ENCODE measurements at regions not wholly inside any gene's neighbourhood (a gene's known extent, or its start where the extent isn't known, plus 50 kb on each side); places are given as distances from the start of the nearest gene placed in this dataset.
"Not testable (repeated sequence)": the region's sequence is repeated elsewhere in the genome, so short reads cannot be mapped to it uniquely, and the experiment has no call there.

DNA sequence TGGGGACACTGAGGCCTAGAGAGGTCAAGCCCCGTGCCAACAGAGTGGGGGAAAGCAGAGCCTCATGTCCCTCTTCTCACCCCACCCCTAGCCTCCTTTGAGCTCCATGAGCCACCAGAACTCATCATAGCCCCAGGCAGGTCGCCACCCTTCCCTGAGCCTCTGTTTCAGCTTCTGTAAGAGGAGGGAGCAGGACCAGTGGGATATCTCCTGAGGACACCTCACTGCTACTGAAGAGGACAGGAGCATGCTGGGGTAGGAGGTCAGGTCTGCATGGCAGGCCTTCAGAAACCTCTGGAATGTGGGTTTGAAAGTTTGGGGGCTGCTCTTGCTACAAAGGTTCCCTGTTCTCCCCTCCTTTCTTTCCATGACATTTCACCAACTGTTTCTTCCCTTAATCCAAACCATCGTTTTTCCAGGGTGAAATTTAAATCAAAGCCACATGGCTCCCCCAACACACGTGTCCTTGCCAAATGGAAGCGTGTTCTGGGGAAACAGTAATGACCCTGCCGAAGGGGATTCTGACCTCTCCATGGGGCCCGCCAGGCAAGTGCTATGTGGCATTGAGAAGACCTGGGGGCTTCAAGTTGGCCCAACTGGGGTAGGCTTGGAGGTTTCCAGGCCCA, 88.1 kb upstream of the RUNX3 start:
- no peaks in the 10 kb centered on the region for H3K27me3 ChIP-seq (ENCODE audit: insufficient read depth, low read length)
- no peaks in the 10 kb centered on the region for H3K9me3 ChIP-seq (ENCODE audit: low read depth, low read length)
- peaks cover 40% of the 10 kb centered on the region for H3K4me1 ChIP-seq (ENCODE audit: insufficient read depth, low read length)
- no peak overlapping the region for H3K4me3 ChIP-seq (ENCODE audit: low read length)

DNA sequence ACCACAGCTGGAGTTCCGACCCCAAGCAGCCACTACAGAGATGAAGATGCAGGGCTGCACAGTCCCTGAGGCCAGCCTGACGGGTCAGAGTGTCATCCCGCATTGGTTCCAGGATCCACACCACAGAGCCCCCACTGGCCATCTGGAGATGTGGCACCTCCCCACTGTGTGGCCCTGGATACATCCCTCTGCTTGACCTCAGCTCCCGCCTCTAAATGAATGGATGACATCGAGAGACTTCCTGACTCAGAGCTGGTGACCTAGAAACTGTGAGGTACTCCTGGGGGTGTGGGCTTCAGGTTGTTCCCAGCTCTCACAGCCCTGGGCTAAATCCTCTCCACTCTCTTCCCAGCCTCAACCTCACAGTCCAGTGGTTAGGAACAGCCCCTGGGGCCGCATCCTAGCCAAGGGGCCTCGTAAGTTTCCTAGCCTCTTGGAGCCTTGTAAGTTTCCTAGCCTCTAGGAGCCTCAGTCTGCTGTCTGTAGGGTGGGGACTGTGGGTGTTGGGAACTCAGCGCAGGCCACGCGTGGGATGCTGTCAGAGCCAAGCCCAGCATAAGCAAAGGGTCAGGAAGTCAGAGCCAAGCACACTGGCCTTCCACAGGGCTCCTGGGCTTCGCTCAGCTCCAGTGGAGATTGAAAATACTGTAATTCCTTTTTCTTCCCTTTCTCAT, 87.5 kb upstream of the RUNX3 start:
- Histone ChIP-seq H3K27me3 (ENCODE audit: insufficient read depth, low read length) (no peaks in the 10 kb centered on the region), H3K4me3 (ENCODE audit: low read length) (no peak overlapping the region), H3K4me1 (ENCODE audit: insufficient read depth, low read length) (peaks cover 34% of the 10 kb centered on the region), H3K9me3 (ENCODE audit: low read depth, low read length) (no peaks in the 10 kb centered on the region)

DNA sequence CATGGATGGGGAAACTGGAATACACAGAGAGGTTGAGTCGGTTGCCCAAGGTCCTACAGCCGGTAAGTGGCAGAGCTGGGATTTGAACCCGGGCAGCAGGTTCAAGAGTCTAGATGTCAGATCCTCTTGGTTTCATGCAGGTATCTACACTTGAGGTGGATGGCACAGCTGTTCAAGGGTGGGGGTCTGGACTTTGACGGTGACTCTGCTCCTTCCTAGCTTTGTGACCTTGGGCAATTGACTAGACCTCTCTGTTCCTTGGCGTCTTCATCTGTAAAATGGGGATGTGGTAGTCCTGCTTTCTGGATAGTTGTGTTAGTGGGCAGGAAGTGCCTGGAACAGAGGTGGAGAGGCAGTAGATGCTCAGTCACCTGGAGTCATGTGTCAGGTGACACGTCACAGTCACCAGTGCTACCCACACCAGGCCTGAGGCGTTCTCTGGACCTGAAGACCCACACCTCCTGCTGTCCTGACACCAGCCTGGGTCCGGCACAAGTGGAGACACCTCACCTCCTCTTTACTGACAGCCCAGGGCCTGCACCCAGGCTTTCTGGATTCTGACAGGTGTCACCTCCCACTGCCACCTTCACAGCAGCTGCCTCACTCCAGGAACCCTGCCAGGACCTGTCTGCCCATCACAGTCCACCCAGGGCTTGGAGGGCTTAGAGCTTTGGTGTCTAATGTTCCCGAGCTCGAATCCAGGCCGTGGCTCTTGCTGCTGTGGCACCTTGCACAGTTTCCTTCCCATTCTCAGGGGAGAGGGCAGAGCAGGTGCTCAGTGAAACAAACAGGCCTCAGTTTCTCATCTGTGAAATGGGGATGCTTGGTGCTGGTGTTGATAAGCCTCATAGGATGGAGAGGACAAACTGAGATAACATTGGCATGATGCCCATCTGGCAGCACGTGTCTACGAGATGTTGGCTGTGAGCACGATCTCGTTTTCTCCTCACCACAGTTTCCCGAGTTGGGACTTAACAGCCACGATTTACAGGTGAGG, 83.2 kb upstream of the RUNX3 start:
- Histone ChIP-seq H3K9me3 (ENCODE audit: low read depth, low read length) (no peaks in the 10 kb centered on the region), H3K4me1 (ENCODE audit: insufficient read depth, low read length) (peaks cover 36% of the 10 kb centered on the region), H3K4me3 (ENCODE audit: low read length) (no peak overlapping the region), H3K27me3 (ENCODE audit: insufficient read depth, low read length) (no peaks in the 10 kb centered on the region)

DNA sequence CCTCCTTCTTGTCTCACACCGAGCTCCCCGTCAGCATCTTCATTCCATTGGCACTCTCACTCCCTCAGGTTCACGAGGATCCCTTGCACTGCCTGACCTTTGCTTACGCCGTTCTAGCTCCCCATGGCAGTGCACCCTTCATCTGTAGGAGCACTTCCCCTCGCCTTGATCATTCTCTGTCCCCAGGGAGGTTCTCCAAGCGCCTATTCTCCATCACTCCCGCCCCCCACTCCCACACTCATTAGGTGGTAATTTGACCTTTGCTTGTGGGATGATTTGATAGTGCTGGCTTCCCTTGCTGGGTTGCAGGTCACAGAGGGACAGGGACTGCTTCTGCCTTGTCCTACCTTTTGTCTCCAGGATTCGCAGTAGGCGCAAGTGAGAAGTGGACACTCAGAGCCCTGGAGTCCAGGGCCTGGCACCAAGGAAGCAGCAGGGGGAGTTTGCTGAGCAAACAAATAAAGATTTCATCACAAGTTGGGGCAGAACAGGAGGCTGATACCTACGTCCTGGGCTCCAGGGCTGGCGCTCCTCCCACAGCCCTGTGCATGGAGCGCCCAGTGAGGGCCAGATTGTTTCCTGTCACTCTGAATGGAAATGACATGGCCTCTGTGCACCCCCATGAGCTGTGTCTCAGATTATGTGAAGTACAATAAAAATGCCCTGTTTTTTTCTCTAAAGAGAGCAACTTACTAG, 82.0 kb upstream of the RUNX3 start:
- no peak overlapping the region for H3K4me3 ChIP-seq (ENCODE audit: low read length)
- no peaks in the 10 kb centered on the region for H3K27me3 ChIP-seq (ENCODE audit: insufficient read depth, low read length)
- H3K4me1 ChIP-seq (ENCODE audit: insufficient read depth, low read length) = peaks cover 48% of the 10 kb centered on the region
- H3K9me3 ChIP-seq (ENCODE audit: low read depth, low read length) = no peaks in the 10 kb centered on the region

DNA sequence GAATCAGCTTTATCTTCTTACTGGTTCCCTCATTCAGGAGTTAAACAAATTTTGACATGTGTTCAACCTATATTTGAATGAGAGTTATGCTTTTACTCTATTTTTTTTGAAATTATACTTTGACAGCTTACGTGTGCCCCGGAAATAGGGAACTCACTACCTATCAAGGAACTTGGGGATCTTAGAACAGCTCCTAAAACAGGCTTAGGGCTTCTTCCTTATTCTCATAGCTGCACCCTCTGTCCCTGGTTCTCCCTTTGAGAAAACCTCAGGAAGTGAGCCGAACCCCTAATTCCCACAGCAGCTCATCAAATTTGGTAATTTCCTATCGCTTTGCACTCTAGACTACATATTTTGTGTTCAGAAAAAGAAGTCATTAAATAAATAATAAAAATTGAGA, 81.2 kb upstream of the RUNX3 start:
- H3K9me3 ChIP-seq (ENCODE audit: low read depth, low read length) = no peaks in the 10 kb centered on the region

DNA sequence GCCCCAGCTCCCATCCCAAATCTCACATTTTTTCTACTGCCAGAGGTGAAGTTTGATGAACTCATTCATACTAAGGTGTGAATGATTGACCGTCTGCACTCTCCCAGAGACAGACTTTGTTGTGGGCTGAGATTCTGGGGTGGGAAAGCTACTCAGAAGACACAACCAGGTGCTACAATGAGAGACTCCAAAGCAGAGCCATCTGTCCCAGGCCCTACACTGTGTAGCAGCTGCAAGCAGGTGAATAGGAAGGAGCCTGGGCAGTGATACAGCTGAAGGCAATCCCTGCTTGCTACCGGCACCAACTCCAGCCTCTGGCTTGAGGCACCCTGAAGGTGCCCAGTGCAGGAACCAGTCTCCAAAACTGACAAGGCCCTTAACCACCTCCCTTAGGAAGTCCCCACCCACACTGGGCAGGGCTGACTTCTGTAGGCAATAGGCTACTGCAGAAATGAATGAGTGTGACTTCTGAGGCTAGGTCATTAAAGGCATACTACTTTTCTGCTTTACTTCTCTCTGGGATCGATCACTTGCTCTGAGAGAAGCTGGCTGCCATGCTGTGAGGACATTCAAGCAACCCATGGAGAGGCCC, 79.7 kb upstream of the RUNX3 start:
- peaks cover 58% of the 10 kb centered on the region for H3K4me1 ChIP-seq (ENCODE audit: insufficient read depth, low read length)
- no peak overlapping the region for H3K4me3 ChIP-seq (ENCODE audit: low read length)
- no peaks in the 10 kb centered on the region for H3K9me3 ChIP-seq (ENCODE audit: low read depth, low read length)
- no peaks in the 10 kb centered on the region for H3K27me3 ChIP-seq (ENCODE audit: insufficient read depth, low read length)

More for the DNA sequence above, 81.2 kb upstream of the RUNX3 start:
- Histone ChIP-seq H3K4me3 (ENCODE audit: low read length) (no peak overlapping the region), H3K27me3 (ENCODE audit: insufficient read depth, low read length) (no peaks in the 10 kb centered on the region), H3K4me1 (ENCODE audit: insufficient read depth, low read length) (peaks cover 56% of the 10 kb centered on the region)

DNA sequence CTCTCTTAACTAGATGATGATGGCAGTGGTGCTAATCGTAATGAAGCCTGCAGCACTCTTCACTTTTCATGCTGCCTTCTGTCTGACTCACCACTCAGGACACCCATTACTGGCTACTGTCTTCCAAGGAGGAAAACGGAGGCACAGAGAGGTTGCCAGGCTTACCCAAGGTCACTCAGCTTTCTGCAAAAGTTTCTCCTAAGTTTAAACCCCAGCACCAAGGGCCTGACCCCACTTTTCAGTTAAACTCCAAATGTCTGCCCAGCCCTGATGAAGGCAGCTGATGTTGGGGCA, 78.1 kb upstream of the RUNX3 start:
- Histone ChIP-seq H3K4me1 (ENCODE audit: insufficient read depth, low read length) (peaks cover 58% of the 10 kb centered on the region), H3K9me3 (ENCODE audit: low read depth, low read length) (no peaks in the 10 kb centered on the region)

DNA sequence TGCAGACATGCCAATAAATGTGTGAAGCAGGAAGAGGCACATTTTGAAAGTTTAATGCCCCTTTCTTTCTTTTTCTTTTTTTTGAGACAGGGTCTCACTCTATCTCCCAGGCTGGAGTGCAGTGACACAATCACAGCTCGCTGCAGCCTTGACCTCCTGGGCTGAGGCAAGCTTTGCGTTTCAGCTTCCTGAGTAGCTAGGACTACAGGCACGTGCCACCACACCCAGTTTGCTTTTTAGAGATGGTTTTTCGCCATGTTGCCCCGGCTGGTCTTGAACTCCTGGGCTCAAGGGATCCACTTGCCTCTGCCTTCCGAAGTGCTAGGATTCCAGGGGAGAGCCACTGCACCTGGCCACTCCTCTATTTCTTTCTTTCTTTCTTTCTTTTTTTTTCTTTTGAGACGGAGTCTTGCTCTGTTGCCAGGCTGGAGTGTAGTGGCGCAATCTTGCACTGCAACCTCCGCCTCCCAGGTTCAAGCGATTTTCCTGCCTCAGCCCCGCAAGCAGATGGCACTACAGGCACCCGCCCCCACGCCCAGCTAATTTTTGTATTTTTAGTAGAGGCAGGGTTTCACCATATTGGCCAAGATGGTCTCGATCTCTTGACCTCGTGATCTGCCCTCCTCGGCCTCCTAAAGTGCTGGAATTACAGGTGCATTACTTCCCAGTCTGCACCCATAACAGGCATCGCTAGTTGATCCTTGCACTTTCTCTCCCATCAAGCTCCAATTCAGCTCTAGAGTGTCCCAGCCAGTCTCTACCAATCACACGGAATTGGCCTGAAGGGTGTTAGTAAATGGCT, 77.5 kb upstream of the RUNX3 start:
- H3K9me3 ChIP-seq (ENCODE audit: low read depth, low read length); H3K27me3 ChIP-seq (ENCODE audit: insufficient read depth, low read length); H3K4me3 ChIP-seq (ENCODE audit: low read length): not testable (repeated sequence)
- H3K4me1 ChIP-seq (ENCODE audit: insufficient read depth, low read length) = peaks cover 58% of the 10 kb centered on the region

More for the DNA sequence above, 78.1 kb upstream of the RUNX3 start:
- H3K27me3 ChIP-seq (ENCODE audit: insufficient read depth, low read length) = no peaks in the 10 kb centered on the region
- no peak overlapping the region for H3K4me3 ChIP-seq (ENCODE audit: low read length)

DNA sequence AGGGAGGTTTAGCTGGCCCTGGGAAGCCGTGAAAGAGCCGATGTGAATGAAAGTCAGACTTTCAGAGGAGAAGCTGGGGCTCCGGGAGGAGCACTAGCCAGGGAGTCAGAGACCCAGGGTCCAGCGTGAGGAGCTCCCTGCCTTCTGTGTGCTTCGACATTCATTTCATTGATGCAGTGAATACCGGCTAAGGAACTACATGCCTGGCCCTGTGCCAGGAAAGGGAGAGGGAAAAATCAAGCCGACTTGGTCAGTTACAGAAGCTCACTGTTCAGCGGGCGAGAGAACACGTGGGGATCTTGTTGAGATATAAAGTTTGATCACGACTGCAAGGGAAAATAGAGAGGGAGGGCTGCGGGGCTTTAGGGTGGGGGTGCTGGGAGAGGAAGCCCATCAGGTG, 76.7 kb upstream of the RUNX3 start:
- Histone ChIP-seq H3K4me1 (ENCODE audit: insufficient read depth, low read length) (peaks cover 52% of the 10 kb centered on the region), H3K4me3 (ENCODE audit: low read length) (no peak overlapping the region), H3K27me3 (ENCODE audit: insufficient read depth, low read length) (no peaks in the 10 kb centered on the region), H3K9me3 (ENCODE audit: low read depth, low read length) (no peaks in the 10 kb centered on the region)

DNA sequence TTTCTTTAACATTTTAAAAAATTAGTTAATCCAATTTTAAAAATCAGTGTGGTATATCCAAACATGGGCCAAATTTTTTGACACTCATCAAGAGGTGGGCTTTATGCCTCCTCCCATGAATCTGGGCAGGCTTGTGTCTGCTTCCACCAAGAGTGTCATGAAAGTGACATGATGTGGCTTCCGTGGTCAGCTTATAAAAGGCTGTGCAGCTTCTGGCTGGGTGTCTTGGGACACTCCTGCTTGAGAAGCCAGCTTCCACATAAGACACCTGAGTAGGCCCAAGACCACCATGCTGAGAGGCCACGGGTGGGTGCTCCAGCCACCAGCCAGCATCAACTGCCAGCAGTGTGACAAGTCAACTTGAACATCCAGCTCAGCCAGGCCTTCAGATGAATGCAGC, 74.3 kb upstream of the RUNX3 start:
- Histone ChIP-seq H3K9me3 (ENCODE audit: low read depth, low read length) (no peaks in the 10 kb centered on the region), H3K4me1 (ENCODE audit: insufficient read depth, low read length) (peaks cover 37% of the 10 kb centered on the region)

DNA sequence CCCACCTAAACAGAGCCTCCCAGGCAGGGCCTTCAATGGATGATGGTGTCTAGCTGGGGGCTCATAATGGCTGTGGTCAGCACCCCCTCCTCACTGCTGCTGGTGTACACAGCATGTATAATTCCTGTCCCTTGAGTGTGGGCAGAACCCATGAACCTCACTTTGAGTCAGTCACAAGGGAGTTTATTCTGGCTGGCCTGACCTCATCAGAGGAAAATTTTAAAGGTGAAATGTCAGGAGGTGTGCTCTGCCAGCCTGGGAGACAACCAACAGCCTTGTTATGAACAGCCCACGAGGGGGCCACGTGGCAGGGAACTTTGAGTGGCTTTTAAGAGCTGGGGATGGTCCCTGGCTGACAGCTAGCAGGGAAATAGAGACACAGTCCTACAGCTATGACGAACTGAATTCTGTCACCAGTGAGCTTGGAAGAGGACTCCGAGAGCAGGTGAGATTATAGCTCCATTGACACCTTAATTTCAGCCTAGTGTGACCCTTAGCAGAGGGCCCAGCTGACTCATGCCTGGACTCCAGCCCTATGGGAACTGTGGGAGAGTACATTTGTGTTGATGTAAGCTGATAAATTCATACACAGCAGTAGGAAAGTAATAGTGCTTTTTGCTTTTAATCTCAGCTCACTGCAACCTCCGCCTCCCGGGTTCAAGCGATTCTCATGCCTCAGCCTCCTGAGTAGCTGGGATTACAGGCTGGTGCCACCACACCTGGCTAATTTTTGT, 73.5 kb upstream of the RUNX3 start:
- no peaks in the 10 kb centered on the region for H3K27me3 ChIP-seq (ENCODE audit: insufficient read depth, low read length)
- no peaks in the 10 kb centered on the region for H3K9me3 ChIP-seq (ENCODE audit: low read depth, low read length)
- H3K4me3 ChIP-seq (ENCODE audit: low read length) = no peak overlapping the region
- peaks cover 34% of the 10 kb centered on the region for H3K4me1 ChIP-seq (ENCODE audit: insufficient read depth, low read length)

More for the DNA sequence above, 74.3 kb upstream of the RUNX3 start:
- Histone ChIP-seq H3K4me3 (ENCODE audit: low read length) (no peak overlapping the region), H3K27me3 (ENCODE audit: insufficient read depth, low read length) (no peaks in the 10 kb centered on the region)

DNA sequence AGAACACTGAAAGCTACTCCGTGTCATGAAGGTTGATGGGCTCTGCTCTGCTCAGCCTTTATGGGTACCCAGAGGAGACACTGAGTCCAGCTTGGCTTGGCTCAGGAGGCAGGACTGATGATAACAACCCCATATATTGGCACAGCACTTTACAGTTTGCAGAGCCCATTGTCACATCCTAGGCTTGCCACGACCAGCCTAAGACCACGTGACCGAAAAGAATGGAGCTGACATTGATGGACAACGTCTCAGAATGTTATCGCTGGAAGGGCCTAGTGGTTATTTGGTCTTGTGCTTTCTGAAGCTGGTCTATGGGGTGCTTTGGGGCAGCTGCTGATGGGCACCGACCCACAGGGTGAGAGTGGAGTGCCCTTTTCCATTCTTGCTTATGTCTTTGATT, 72.9 kb upstream of the RUNX3 start:
- Histone ChIP-seq H3K9me3 (ENCODE audit: low read depth, low read length) (no peaks in the 10 kb centered on the region), H3K4me1 (ENCODE audit: insufficient read depth, low read length) (peaks cover 33% of the 10 kb centered on the region), H3K27me3 (ENCODE audit: insufficient read depth, low read length) (no peaks in the 10 kb centered on the region), H3K4me3 (ENCODE audit: low read length) (no peak overlapping the region)

DNA sequence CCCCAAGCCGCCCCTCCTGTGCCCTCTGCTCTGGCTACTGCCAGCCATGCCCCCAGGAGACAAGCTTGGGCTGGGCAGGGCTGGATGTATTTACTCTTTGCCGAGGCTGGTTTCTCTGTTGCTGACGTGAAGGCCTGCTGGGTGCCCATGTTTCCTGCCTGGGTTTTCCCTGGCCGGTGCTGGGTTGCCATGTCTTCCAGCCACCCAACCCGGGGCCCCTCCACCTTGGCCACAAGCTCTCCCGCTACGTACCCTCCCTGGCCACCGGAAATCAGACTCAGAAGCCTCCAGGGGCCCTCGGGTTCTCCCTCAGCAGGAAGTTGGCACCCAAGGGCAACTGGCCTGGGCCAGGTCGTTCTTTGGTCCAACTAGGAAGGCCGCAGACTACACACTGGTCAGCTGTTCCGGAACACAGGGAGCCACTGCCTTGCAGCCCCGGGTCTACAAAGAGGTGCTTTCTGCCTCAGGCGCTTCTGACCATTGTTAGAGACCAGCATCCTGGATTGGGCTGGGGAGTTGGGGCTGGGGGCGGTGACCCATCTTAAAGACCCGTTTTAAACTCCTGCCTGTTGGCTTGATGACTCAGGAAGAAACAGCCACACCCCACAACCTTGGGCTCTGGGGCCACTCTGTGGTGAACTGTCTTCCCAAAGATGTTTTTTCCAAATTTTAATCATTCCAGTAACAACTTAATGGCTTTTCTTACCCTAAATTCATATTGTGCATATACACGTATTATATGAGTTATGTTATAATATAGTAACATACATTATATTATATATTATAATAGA, 71.2 kb upstream of the RUNX3 start:
- no peaks in the 10 kb centered on the region for H3K9me3 ChIP-seq (ENCODE audit: low read depth, low read length)
- no peak overlapping the region for H3K4me3 ChIP-seq (ENCODE audit: low read length)
- H3K4me1 ChIP-seq (ENCODE audit: insufficient read depth, low read length) = peaks cover 32% of the 10 kb centered on the region
- H3K27me3 ChIP-seq (ENCODE audit: insufficient read depth, low read length) = no peaks in the 10 kb centered on the region

Measured in mononuclear cell (primary cell).